Smooth muscle cell (in vitro differentiated cells): ENCODE measurements at regions not wholly inside any gene's neighbourhood (a gene's known extent, or its start where the extent isn't known, plus 50 kb on each side); places are given as distances from the start of the nearest gene placed in this dataset.

Source experiments
- DNase-seq: peaks from one replicate; lab custom pipeline; 2025; ENCODE audit not compliant: unreplicated experiment; lab: John Stamatoyannopoulos, UW
- H2AFZ ChIP-seq: fragments of 200-600 bp; sonication (generic); 2 replicates; pipeline ENCODE4 v1.6.0; 2016; ENCODE audit warnings: antibody characterized with exemption, low read depth, mild to moderate bottlenecking
- H3F3A ChIP-seq: fragments of 200-600 bp; sonication (generic); 2 replicates; pipeline ENCODE4 v1.6.0; 2017; ENCODE audit warnings: antibody characterized with exemption, low read depth
- H3K27ac ChIP-seq: fragments of 200-600 bp; sonication (generic); 2 replicates; pipeline ENCODE4 v1.5.1; 2016; ENCODE audit warnings: low read depth, mild to moderate bottlenecking
- H3K27me3 ChIP-seq: fragments of 200-600 bp; sonication (generic); 2 replicates; pipeline ENCODE4 v1.6.1; 2016; ENCODE audit warnings: low read depth, mild to moderate bottlenecking
- H3K36me3 ChIP-seq: fragments of 200-600 bp; sonication (generic); 2 replicates; pipeline ENCODE4 v1.5.1; 2016; ENCODE audit warnings: low read depth
- H3K4me1 ChIP-seq: fragments of 200-600 bp; sonication (generic); 2 replicates; pipeline ENCODE4 v1.5.1; 2016; ENCODE audit warnings: low read depth
- H3K4me2 ChIP-seq: fragments of 200-600 bp; sonication (generic); 2 replicates; pipeline ENCODE4 v1.6.0; 2016; ENCODE audit warnings: mild to moderate bottlenecking
- H3K4me3 ChIP-seq: fragments of 200-600 bp; sonication (generic); 2 replicates; pipeline ENCODE4 v1.5.1; 2016; ENCODE audit warnings: mild to moderate bottlenecking
- H3K79me2 ChIP-seq: fragments of 200-600 bp; sonication (generic); 2 replicates; pipeline ENCODE4 v1.6.0; 2016; ENCODE audit warnings: low read depth, mild to moderate bottlenecking
- H3K9ac ChIP-seq: fragments of 200-600 bp; sonication (generic); 2 replicates; pipeline ENCODE4 v1.6.0; 2016; ENCODE audit warnings: low read depth
- H3K9me3 ChIP-seq: fragments of 200-600 bp; sonication (generic); replicated peaks from 2 replicates; pipeline ENCODE4 v1.5.1; 2016; ENCODE audit warnings: low read depth
- H4K20me1 ChIP-seq: fragments of 200-600 bp; sonication (generic); 2 replicates; pipeline ENCODE4 v1.6.0; 2016; ENCODE audit warnings: low read depth
- WGBS: methylation state at CpG from one replicate; pipeline ENCODE4 v1.1.7; 2016; ENCODE audit warnings: low lambda C conversion rate; 5-methylcytosine and 5-hydroxymethylcytosine counted together
- TF ChIP-seq, protein P1 (sequence below): fragments of 200-600 bp; sonication (generic); IDR thresholded peaks from 2 replicates; pipeline ENCODE4 v1.5.1; 2017; ENCODE audit warnings: borderline replicate concordance, mild to moderate bottlenecking, antibody characterized with exemption; ENCODE audit not compliant: insufficient read depth, poor library complexity, severe bottlenecking

DNA sequence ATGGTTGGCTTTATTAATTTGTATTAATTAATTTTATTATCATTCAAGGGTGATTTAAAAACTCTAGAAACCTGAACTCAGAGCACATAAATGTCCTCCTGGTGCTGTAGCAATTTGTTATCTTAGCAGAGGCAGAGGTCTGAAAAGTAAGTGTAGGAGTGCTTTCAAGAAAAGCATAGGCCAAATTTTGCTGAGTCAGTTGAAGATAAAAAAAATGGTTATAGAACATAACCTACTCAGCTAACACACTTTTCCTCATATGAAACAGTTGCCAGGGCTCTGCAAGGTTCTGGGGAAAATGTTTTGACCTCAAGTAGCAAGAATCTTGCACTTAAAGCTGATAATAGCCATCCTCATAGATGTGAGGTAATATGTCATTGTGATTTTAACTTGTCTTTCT lies 53.5 kb upstream of the CHODL start:
- TF ChIP-seq, protein P1, sequence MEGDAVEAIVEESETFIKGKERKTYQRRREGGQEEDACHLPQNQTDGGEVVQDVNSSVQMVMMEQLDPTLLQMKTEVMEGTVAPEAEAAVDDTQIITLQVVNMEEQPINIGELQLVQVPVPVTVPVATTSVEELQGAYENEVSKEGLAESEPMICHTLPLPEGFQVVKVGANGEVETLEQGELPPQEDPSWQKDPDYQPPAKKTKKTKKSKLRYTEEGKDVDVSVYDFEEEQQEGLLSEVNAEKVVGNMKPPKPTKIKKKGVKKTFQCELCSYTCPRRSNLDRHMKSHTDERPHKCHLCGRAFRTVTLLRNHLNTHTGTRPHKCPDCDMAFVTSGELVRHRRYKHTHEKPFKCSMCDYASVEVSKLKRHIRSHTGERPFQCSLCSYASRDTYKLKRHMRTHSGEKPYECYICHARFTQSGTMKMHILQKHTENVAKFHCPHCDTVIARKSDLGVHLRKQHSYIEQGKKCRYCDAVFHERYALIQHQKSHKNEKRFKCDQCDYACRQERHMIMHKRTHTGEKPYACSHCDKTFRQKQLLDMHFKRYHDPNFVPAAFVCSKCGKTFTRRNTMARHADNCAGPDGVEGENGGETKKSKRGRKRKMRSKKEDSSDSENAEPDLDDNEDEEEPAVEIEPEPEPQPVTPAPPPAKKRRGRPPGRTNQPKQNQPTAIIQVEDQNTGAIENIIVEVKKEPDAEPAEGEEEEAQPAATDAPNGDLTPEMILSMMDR = no peak
- Histone ChIP-seq H3K9ac (no peak overlapping the region), H3F3A (no peaks in the 10 kb centered on the region), H3K9me3 (no peaks in the 10 kb centered on the region), H3K36me3 (no peaks in the 10 kb centered on the region), H3K4me2 (no peak overlapping the region), H3K4me1 (no peaks in the 10 kb centered on the region), H4K20me1 (no peaks in the 10 kb centered on the region), H2AFZ (no peak overlapping the region), H3K27ac (no peak overlapping the region), H3K27me3 (no peaks in the 10 kb centered on the region), H3K4me3 (no peak overlapping the region), H3K79me2 (no peaks in the 10 kb centered on the region)
- no peak for DNase-seq

DNA sequence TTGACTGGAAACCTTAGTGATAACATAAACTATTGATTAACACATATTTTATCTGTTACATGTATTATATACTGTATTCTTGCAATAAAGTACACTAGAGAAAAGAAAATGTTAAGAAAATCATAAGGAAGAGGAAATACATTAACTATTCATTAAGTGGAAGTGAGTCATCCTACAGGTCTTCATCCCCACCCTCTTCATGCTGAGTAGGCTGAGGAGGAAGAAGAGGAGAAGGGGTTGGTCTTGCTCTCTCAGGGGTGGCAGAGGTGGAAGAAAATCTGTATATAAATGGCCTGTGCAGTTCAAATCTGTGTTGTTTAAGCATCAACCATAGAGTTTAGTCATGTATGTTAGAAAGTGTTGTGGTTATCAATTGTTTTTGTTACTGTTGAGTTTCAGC lies 66.1 kb upstream of the CHODL start:
- TF ChIP-seq, protein P1 = no peak

DNA sequence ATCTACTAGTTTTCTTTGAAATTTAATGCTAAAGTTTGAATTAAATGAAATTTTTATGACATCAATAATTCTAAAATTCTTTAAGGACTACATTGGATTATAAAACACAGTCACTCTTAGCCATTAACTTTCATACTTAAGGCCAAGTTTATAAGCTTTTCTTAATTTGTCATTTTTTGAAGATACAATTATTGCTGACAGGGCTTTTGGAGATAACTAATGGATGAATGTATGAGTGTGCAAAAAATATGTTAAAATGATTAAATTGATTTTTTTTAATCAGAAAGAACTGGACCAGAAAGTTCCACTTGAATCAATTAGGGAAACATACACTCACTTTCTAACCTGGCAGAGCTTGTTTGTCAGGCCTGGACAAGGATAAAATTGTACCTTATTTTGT lies 70.3 kb upstream of the CHODL start:
- H3K27me3 ChIP-seq = no peaks in the 10 kb centered on the region
- H3F3A ChIP-seq = no peaks in the 10 kb centered on the region
- no peaks in the 10 kb centered on the region for H3K9me3 ChIP-seq
- TF ChIP-seq, protein P1 = no peak
- H3K79me2 ChIP-seq = no peaks in the 10 kb centered on the region
- no peak overlapping the region for H3K4me3 ChIP-seq
- no peak for DNase-seq
- H3K36me3 ChIP-seq = no peaks in the 10 kb centered on the region
- H4K20me1 ChIP-seq = no peaks in the 10 kb centered on the region
- H3K4me1 ChIP-seq = no peaks in the 10 kb centered on the region
- H3K27ac ChIP-seq = no peak overlapping the region
- H2AFZ ChIP-seq = no peak overlapping the region
- no peak overlapping the region for H3K9ac ChIP-seq
- H3K4me2 ChIP-seq = no peak overlapping the region

More for the DNA sequence above, 66.1 kb upstream of the CHODL start:
- H2AFZ ChIP-seq = no peak overlapping the region
- H3K79me2 ChIP-seq = no peaks in the 10 kb centered on the region
- H3K9ac ChIP-seq = no peak overlapping the region
- H3K36me3 ChIP-seq = no peaks in the 10 kb centered on the region
- no peaks in the 10 kb centered on the region for H3F3A ChIP-seq
- no peaks in the 10 kb centered on the region for H4K20me1 ChIP-seq
- H3K9me3 ChIP-seq = no peaks in the 10 kb centered on the region
- no peak overlapping the region for H3K27ac ChIP-seq
- H3K4me2 ChIP-seq = no peak overlapping the region
- DNase-seq = no peak
- no peaks in the 10 kb centered on the region for H3K4me1 ChIP-seq
- no peak overlapping the region for H3K4me3 ChIP-seq
- H3K27me3 ChIP-seq = no peaks in the 10 kb centered on the region

DNA sequence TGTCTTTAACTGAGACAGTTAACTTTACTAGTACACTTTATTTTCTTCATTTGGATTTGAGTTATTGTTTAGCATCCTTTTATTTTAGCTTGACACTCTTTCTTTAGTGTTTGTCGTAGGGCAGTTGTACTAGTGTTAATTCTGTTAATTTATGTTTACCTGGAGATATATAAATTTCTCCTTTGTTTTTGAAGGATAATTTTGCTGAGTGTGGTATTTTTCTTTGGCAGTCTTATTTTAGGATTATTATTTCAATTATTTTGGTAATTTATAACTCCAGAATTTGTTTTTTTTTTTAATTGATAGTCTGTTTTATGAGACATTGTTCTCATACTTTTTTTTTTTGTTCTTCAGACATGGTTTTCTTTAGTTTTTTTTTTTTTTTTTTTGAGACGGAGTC lies 73.8 kb upstream of the CHODL start:
- Histone ChIP-seq H4K20me1 (no peaks in the 10 kb centered on the region), H3K4me1 (no peaks in the 10 kb centered on the region), H3K79me2 (no peaks in the 10 kb centered on the region), H2AFZ (no peak overlapping the region), H3K27me3 (no peaks in the 10 kb centered on the region), H3K4me3 (no peak overlapping the region), H3F3A (no peaks in the 10 kb centered on the region), H3K9ac (no peak overlapping the region), H3K4me2 (no peak overlapping the region), H3K9me3 (no peaks in the 10 kb centered on the region), H3K27ac (no peak overlapping the region), H3K36me3 (no peaks in the 10 kb centered on the region)
- TF ChIP-seq, protein P1 = no peak
- WGBS = 94% methylated on average over 1 of the region's 2 CpGs
- DNase-seq = no peak
